ENCODE measurements at regions not wholly inside any gene's neighbourhood (a gene's known extent, or its start where the extent isn't known, plus 50 kb on each side); places are given as distances from the start of the nearest gene placed in this dataset.

DNA sequence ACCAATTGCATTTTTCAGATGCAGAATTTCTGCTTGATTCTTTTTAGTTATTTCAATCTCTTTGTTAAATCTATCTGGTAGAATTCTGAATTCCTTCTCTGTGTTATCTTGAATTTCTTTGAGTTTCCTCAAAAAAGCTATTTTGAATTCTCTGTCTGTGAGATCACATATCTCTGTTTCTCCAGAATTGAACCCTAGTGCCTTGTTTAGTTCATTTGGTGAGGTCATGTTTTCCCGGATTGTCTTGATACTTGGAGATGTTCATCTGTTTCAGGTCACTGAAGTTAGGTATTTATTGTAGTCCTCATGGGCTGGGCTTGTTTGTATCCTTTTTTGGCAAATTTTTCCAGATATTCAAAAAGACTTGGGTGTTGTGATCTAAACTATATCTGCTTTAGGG, 202.9 kb upstream of the SERP2 start:
- DNase-seq (ENCODE audit: low read depth in 4 of 4, low spot score in 2 of 4): no peak

DNA sequence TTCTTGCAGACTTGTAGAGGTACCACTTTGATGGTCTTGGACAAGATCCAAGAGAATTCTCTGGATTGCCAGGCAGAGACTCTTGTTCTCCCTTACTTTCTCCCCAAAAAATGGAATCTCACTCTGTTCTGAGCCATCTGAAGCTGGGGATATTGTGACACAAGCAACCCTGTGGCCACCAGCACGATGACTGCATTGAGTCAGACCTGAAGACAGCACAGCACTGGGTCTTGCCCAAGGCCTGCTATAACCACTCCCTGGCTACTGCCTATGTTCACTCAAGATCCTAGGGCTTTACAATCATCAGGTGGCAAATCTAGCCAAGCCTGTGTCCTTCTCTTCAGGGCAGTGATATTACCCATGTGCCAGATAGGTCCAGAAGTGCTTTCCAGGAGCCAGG, 202.5 kb upstream of the SERP2 start:
- DNase-seq (ENCODE audit: low read depth in 4 of 4, low spot score in 2 of 4): no peak

- DNase-seq (ENCODE audit: low read depth in 4 of 4, low spot score in 2 of 4): no peak
Measured at GRCh38 chr13:44171861-44172260, 201.8 kb upstream of the SERP2 start.

GRCh38 chr13:44172281-44172810, 201.3 kb upstream of the SERP2 start:
- no peak for DNase-seq (ENCODE audit: low read depth in 4 of 4, low spot score in 2 of 4)

GRCh38 chr13:44174769-44175425, 198.7 kb upstream of the SERP2 start:
- no peak for DNase-seq (ENCODE audit: low read depth in 4 of 4, low spot score in 2 of 4)

DNA sequence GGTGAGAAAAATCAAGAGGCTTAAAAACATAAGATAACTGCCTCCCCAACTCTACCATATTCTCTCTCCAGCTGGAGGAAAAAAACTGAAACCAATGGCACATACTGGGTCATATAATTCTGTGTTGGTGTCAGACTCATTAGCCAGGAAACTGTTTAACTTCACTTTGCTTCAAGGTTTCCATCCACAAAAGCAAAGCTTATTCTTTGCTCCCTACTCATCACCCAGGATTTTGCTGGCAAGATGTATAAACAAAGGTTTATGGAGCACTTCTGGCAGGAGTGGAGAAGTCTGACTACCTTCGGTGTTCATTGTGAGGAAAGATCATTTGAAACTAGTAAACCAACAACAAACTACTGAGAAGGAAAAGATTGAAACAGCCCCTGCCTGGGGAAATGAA, 197.5 kb upstream of the SERP2 start:
- no peak for DNase-seq (ENCODE audit: low read depth in 4 of 4, low spot score in 2 of 4)

GRCh38 chr13:44180876-44181536, 192.6 kb upstream of the SERP2 start:
- no peak for DNase-seq (ENCODE audit: low read depth in 4 of 4, low spot score in 2 of 4)

DNA sequence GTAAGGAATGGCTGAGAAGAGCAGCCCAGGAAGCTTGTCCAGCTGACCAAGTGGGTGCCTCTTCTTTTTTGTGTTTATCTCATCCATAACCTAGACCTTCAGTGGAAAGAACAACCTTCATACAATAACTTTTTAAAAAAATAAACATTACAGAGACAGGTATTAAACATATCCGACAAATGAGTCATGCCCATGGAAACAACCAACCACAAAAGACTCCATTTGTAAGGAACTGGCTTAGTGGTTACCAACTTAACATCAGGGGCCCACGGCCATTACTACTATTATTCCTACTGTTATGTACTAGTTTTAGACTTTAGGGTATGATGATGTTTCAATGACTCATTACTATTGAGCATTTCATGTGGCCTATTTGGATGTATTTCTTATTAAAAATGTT, 191.7 kb upstream of the SERP2 start:
- no peak for DNase-seq (ENCODE audit: low read depth in 4 of 4, low spot score in 2 of 4)

DNA sequence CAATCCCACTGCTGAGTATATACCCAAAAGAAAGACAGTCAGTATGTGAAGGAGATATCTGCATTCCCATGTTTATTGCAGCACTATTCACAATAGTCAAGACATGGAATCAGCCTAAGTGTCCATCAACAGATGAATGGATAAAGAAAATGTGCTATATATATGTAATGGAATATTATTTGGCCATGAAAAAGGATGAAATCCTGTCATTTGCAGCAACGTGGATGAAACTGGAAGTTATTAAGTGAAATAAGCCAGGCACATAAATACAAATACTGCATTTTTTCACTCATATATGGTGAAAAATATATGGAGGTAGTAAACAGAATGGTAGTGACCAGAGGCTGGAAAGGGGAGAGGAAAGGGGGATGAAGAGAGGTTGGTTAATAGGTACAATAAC, 188.9 kb upstream of the SERP2 start:
- DNase-seq (ENCODE audit: low read depth in 4 of 4, low spot score in 2 of 4): no peak

GRCh38 chr13:44188257-44188656, 185.4 kb upstream of the SERP2 start:
- DNase-seq (ENCODE audit: low read depth in 4 of 4, low spot score in 2 of 4): no peak

- no peak for DNase-seq (ENCODE audit: low read depth in 4 of 4, low spot score in 2 of 4)
Measured at GRCh38 chr13:44189085-44189484, 184.5 kb upstream of the SERP2 start.

- no peak for DNase-seq (ENCODE audit: low read depth in 4 of 4, low spot score in 2 of 4)
Measured at GRCh38 chr13:44191103-44191502, 182.5 kb upstream of the SERP2 start.

GRCh38 chr13:44191504-44192171, 182.0 kb upstream of the SERP2 start:
- peak in 3 of 4 donors; percentile 30 to 37 (median 33) for DNase-seq (ENCODE audit: low read depth in 4 of 4, low spot score in 2 of 4)

DNA sequence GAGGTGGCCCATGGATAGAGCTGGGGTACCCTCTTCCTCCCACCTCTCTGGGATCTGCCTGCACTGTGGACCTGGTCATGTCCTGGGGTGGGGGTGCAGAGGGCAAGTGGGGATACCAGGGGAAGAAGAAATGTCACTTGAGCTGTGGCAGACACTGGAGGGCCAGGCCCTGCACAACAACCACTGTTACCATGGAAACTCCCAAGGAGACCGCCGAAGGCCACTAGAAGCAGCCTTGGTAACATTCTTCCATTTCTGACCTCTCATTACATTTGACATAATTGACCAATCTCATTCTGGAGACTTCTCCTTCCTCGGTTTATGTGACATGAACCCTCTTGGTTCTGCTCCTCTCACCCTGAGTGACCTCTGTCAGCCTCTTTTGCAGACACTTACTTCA, 179.9 kb upstream of the SERP2 start:
- no peak for DNase-seq (ENCODE audit: low read depth in 4 of 4, low spot score in 2 of 4)

- no peak for DNase-seq (ENCODE audit: low read depth in 4 of 4, low spot score in 2 of 4)
Measured at GRCh38 chr13:44195245-44195644, 178.4 kb upstream of the SERP2 start.

GRCh38 chr13:44196196-44196751, 177.3 kb upstream of the SERP2 start:
- DNase-seq (ENCODE audit: low read depth in 4 of 4, low spot score in 2 of 4): no peak

- no peak for DNase-seq (ENCODE audit: low read depth in 4 of 4, low spot score in 2 of 4)
Measured at GRCh38 chr13:44197791-44198770, 175.5 kb upstream of the SERP2 start.

GRCh38 chr13:44198826-44199225, 174.8 kb upstream of the SERP2 start:
- DNase-seq (ENCODE audit: low read depth in 4 of 4, low spot score in 2 of 4): no peak

- no peak for DNase-seq (ENCODE audit: low read depth in 4 of 4, low spot score in 2 of 4)
Measured at GRCh38 chr13:44199627-44200207, 173.9 kb upstream of the SERP2 start.

DNA sequence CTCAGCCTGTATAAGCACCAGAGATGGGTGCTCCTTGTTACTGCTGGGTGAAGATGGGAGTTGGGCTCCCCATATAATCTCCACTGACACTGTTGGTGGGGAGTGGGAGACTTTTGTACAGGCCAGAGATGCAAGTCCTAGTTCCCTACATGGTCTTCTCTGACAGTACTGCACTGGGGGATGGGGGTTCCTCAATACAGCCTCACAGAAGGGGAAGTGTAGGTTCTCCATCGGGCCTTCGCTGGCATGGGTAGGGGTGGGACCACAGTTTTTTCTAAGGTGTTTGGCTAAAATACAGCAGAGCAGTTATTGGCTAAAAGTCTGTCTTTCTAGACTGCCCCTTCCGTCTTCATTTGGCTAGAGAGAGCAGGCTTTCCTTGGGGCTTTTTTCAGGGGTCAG, 167.2 kb upstream of the SERP2 start:
- DNase-seq (ENCODE audit: low read depth in 4 of 4, low spot score in 2 of 4): no peak

All from left renal cortex interstitium (tissue), 4 donors.